LNCaP clone FGC (cell line): ENCODE measurements at regions not wholly inside any gene's neighbourhood (a gene's known extent, or its start where the extent isn't known, plus 50 kb on each side); places are given as distances from the start of the nearest gene placed in this dataset.

Source experiments
- DNase-seq: peaks from one replicate; pipeline ENCODE4 v3.0.0-alpha.2; 2011; ENCODE audit warnings: low read depth
- H3K4me3 ChIP-seq: 2 replicates; pipeline ENCODE4 v1.5.1; 2011; ENCODE audit warnings: mild to moderate bottlenecking, low read depth, low read length, control low read depth
- CTCF ChIP-seq: IDR thresholded peaks from 2 replicates; pipeline ENCODE4 v1.5.1; 2012; ENCODE audit warnings: mild to moderate bottlenecking; ENCODE audit not compliant: control insufficient read depth, insufficient read depth; ENCODE audit errors: extremely low read depth

- peak; percentile 52 for TF ChIP-seq CTCF
- DNase-seq = peak; percentile 32
- H3K4me3 ChIP-seq = no peak overlapping the region
Measured at GRCh38 chr2:76197842-76198448, 487.2 kb upstream of the GCFC2 start.

GRCh38 chr2:76197428-76197827 is 486.7 kb upstream of the GCFC2 start:
- no peak overlapping the region for H3K4me3 ChIP-seq
- no peak for TF ChIP-seq CTCF
- no peak for DNase-seq

- H3K4me3 ChIP-seq = no peak overlapping the region
Measured at GRCh38 chr2:76194031-76194775, 483.5 kb upstream of the GCFC2 start.

GRCh38 chr2:76193089-76193488 is 482.4 kb upstream of the GCFC2 start:
- no peak overlapping the region for H3K4me3 ChIP-seq
- no peak for DNase-seq
- TF ChIP-seq CTCF = no peak

More at GRCh38 chr2:76194031-76194775, 483.5 kb upstream of the GCFC2 start:
- DNase-seq = no peak
- no peak for TF ChIP-seq CTCF

- no peak for DNase-seq
- H3K4me3 ChIP-seq = no peak overlapping the region
- TF ChIP-seq CTCF = no peak
Measured at GRCh38 chr2:76188334-76189008, 477.8 kb upstream of the GCFC2 start.

- no peak for TF ChIP-seq CTCF
- no peak overlapping the region for H3K4me3 ChIP-seq
- DNase-seq = no peak
Measured at GRCh38 chr2:76187415-76187814, 476.7 kb upstream of the GCFC2 start.
